Lung (tissue), 11 donors: ENCODE measurements at regions not wholly inside any gene's neighbourhood (a gene's known extent, or its start where the extent isn't known, plus 50 kb on each side); places are given as distances from the start of the nearest gene placed in this dataset.

Source experiments
- ATAC-seq: fragments of 200-7000 bp; cut with Tn5 transposase; one replicate; pipeline ENCODE4 v1.9.1; 2020; ENCODE audit warnings: moderate number of reproducible peaks; ENCODE audit not compliant: insufficient read depth, low FRiP score
- DNase-seq, 3 donors: peaks; one replicate each; pipeline ENCODE4 v3.0.0-alpha.2; 2013 to 2017
- H3K27ac ChIP-seq, 2 donors: one replicate each; pipeline ENCODE4 v1.5.1; 2013; ENCODE audit warnings: mild to moderate bottlenecking in 2 of 2, moderate library complexity in 2 of 2, control low read depth in 1 of 2, inconsistent platforms in 1 of 2, low read depth in 1 of 2, low read length in 1 of 2
- H3K27me3 ChIP-seq, 3 donors: one replicate each; pipeline ENCODE4 v1.5.1; 2013; ENCODE audit warnings: low read length in 2 of 3; ENCODE audit not compliant: control insufficient read depth in 3 of 3, insufficient read depth in 3 of 3
- H3K36me3 ChIP-seq, 4 donors: one replicate each; pipeline ENCODE4 v1.5.1; 2013; ENCODE audit warnings: low read length in 4 of 4, mild to moderate bottlenecking in 1 of 4, moderate library complexity in 1 of 4; ENCODE audit not compliant: control insufficient read depth in 4 of 4, insufficient read depth in 4 of 4
- H3K4me1 ChIP-seq, 5 donors: one replicate each; pipeline ENCODE4 v1.5.1; 2013; ENCODE audit warnings: low read length in 5 of 5, mild to moderate bottlenecking in 2 of 5, moderate library complexity in 1 of 5; ENCODE audit not compliant: control insufficient read depth in 5 of 5, insufficient read depth in 5 of 5
- H3K4me3 ChIP-seq: one replicate; pipeline ENCODE4 v1.5.1; 2013; ENCODE audit warnings: mild to moderate bottlenecking, control low read depth, moderate library complexity
- H3K9ac ChIP-seq, 2 donors: one replicate each; pipeline ENCODE4 v1.5.1; 2013; ENCODE audit warnings: low read length in 2 of 2, control low read depth in 1 of 2; ENCODE audit not compliant: insufficient read depth in 1 of 2
- H3K9me3 ChIP-seq, 4 donors: one replicate each; pipeline ENCODE4 v1.5.1; 2013; ENCODE audit warnings: low read length in 3 of 4, mild to moderate bottlenecking in 1 of 4, moderate library complexity in 1 of 4; ENCODE audit not compliant: control insufficient read depth in 4 of 4, insufficient read depth in 3 of 4
- CTCF ChIP-seq: IDR thresholded peaks from 2 replicates; pipeline ENCODE4 v1.5.1; 2012; ENCODE audit warnings: mild to moderate bottlenecking; ENCODE audit errors: control extremely low read depth, extremely low read depth
- WGBS, 2 donors: extraction: QIAGEN DNeasy Blood & Tissue Kit; methylation state at CpG; one replicate each; pipeline ENCODE4 v1.1.7; 2013; 5-methylcytosine and 5-hydroxymethylcytosine counted together
- donor health status: control.
- donor health status: control.
- donor health status: Bipolar disorder and iron deficiency.
- donor health status: healthy.
- donor health status: DM: yes; HTN: yes; CAD: no.

DNA sequence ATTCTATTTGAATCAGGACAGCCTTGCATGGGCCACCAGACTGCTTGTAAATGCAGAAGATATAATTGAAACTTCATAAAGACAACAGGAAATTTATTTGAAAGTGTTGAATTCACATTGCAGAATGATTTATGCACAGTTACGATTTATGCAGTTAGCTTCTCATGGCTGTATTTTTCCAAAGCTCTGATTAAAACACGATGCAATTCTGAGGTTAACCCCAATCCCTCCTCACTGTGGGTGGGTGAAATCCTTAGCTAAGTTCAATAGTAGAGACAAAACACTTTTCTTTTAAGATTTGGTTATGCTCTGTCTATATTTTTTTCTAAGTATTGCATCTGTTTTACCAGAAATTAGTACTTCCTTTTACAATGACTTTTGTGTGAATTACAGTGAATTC, 728.8 kb upstream of the IGFBP3 start:
- ATAC-seq (no peak), DNase-seq (no peak)
- Histone ChIP-seq H3K9me3 (peaks cover 0 to 12% (median 0%) of the 10 kb centered on the region in 4 donors), H3K9ac (no peak overlapping the region), H3K4me3 (no peak overlapping the region), H3K27me3 (no peaks in the 10 kb centered on the region), H3K36me3 (no peaks in the 10 kb centered on the region), H3K27ac (no peak overlapping the region), H3K4me1 (peaks cover 0 to 1% (median 0%) of the 10 kb centered on the region in 5 donors)
- 32 to 37% methylated on average over 2 of the region's 2 CpGs for WGBS, 2 donors
- TF ChIP-seq CTCF: no peak

DNA sequence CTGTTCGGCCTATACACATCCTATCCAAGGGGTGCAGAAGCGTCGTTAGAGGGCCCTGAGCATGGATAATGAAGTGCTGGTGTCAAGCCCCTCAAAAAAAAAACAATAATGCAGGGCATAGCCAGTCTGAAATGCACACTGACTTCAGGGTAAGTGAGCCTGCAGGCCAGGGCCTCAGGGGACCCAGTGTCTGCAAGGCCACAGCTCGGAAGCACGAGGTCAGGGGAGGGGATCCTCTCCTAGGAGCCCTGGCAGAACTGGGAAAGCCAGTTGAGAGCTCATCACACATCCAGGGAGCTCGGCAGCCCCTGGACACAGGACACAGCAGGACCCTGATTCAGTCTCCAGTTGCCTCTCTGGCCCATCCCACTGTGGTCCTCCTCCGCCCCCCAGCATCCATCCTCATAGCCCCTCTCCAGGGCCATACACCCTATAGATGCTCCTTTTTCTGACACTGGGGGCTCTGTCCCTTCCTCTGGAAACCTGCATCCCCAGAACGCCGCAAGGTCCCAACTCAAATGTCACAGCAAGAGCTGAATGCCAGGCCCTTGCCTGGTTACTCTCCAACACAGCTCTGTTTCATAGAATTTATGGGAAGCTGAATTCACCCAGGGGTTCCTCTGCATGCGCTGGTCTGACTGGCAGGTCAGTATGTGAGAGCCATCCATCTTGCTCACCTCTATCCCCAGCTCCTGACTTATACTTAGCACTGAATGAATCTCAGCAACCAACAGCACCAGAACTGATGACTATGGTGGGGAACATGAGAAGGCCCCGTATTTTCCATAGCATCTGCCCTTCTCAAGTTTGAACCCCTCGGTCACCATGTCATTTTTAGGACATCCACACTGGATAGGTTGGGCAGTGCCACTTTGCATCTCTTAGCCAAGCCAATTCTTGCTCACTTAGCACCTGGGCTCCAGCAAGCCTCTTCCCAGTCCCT, 717.0 kb upstream of the IGFBP3 start:
- TF ChIP-seq CTCF: no peak
- Histone ChIP-seq H3K9me3 (peaks cover 0 to 6% (median 0%) of the 10 kb centered on the region in 4 donors), H3K36me3 (no peaks in the 10 kb centered on the region), H3K27ac (no peak overlapping the region), H3K9ac (no peak overlapping the region), H3K4me1 (no peaks in the 10 kb centered on the region), H3K27me3 (no peaks in the 10 kb centered on the region), H3K4me3 (no peak overlapping the region)
- DNase-seq (no peak), ATAC-seq (no peak)
- 79 to 86% methylated on average over 11 to 12 of the region's 12 CpGs for WGBS, 2 donors

GRCh38 chr7:46636022-46636421, 715.0 kb upstream of the IGFBP3 start:
- 74 to 77% methylated on average over 3 of the region's 3 CpGs for WGBS, 2 donors
- Histone ChIP-seq H3K9me3 (peaks cover 0 to 6% (median 0%) of the 10 kb centered on the region in 4 donors), H3K27me3 (no peaks in the 10 kb centered on the region), H3K9ac (no peak overlapping the region), H3K27ac (no peak overlapping the region), H3K4me1 (no peaks in the 10 kb centered on the region), H3K4me3 (no peak overlapping the region), H3K36me3 (no peaks in the 10 kb centered on the region)
- ATAC-seq: no peak
- TF ChIP-seq CTCF: no peak
- DNase-seq: no peak
